A549 (cell line): ENCODE measurements at regions not wholly inside any gene's neighbourhood (a gene's known extent, or its start where the extent isn't known, plus 50 kb on each side); places are given as distances from the start of the nearest gene placed in this dataset.

ENCODE experiments used
- ATAC-seq, 2 experiments: fragments of 200-7000 bp in 1 of 2; fragments of >200 bp in 1 of 2; cut with Nextera tagmentation in 1 of 2; cut with Tn5 transposase in 1 of 2; 3 replicates each; pipeline versions ENCODE4 v1.8.0 to v1.9.1; 2018 to 2020; ENCODE audit warnings: mild to moderate bottlenecking in 1 of 2, moderate library complexity in 1 of 2
- CTCF ChIA-PET: fragments of 300-600 bp; sonication (Branson Sonifier 250); formaldehyde crosslinking; extraction: SDS; loops from one replicate; lab custom pipeline; 2021; ENCODE audit warnings: antibody characterized with exemption, inconsistent platforms; lab: Yijun Ruan, JAX
- POLR2A ChIA-PET: fragments of 350-600 bp; formaldehyde crosslinking; extraction: SDS; loops from one replicate; lab custom pipeline; 2021; ENCODE audit warnings: antibody characterized with exemption, inconsistent platforms; lab: Yijun Ruan, JAX
- DNase-seq, 2 experiments: peaks; one replicate each; pipeline versions ENCODE4 v3.0.0 to v3.0.0-alpha.2; 2011 to 2016; ENCODE audit warnings: low read depth in 1 of 2, low spot score in 1 of 2
- FAIRE-seq: peaks from 2 replicates; lab custom pipeline; 2011; peaks lifted over from hg19 to GRCh38; lab: Jason Lieb, UNC
- H3K27ac ChIP-seq, 2 experiments: fragments of >200 bp; sonication (Bioruptor Twin); formaldehyde crosslinking; 3 replicates each; pipeline ENCODE4 v1.5.1; 2016 to 2017
- H3K4me1 ChIP-seq: fragments of >200 bp; sonication (Bioruptor Twin); formaldehyde crosslinking; 3 replicates; pipeline ENCODE4 v1.6.1; 2016
- H3K4me2 ChIP-seq: fragments of >200 bp; sonication (Bioruptor Twin); formaldehyde crosslinking; 3 replicates; pipeline ENCODE4 v1.6.1; 2016
- H3K4me3 ChIP-seq: fragments of >200 bp; sonication (Bioruptor Twin); formaldehyde crosslinking; 3 replicates; pipeline ENCODE4 v1.5.1; 2016
- H3K9me3 ChIP-seq: fragments of >200 bp; sonication (Bioruptor Twin); formaldehyde crosslinking; 3 replicates; pipeline ENCODE4 v1.6.1; 2016
- ATOH8 ChIP-seq: fragments of 250-450 bp; sonication (Bioruptor Pico); IDR thresholded peaks from 2 replicates; pipeline ENCODE4 v1.5.0; 2020; ENCODE audit warnings: low read depth, mild to moderate bottlenecking, moderate library complexity
- BHLHE40 ChIP-seq: IDR thresholded peaks from 2 replicates; pipeline ENCODE4 v1.6.1; 2012; ENCODE audit warnings: low read depth, low read length, inconsistent platforms
- CBX8 ChIP-seq: fragments of 200-600 bp; sonication (generic); IDR thresholded peaks from 2 replicates; pipeline ENCODE4 v1.6.1; 2016
- ESRRA ChIP-seq: fragments of 150-350 bp; IDR thresholded peaks from 2 replicates; pipeline ENCODE4 v1.6.1; 2014; ENCODE audit warnings: mild to moderate bottlenecking, low read length, borderline replicate concordance
- FOSL2 ChIP-seq, 2 experiments: fragments of 450-650 bp in 1 of 2; fragments of >200 bp in 1 of 2; sonication (Bioruptor Twin) in 1 of 2; formaldehyde crosslinking; IDR thresholded peaks; 2 replicates each; pipeline versions ENCODE4 v1.5.0 to v1.6.1; 2016 to 2020; ENCODE audit warnings: mild to moderate bottlenecking in 1 of 2, moderate library complexity in 1 of 2
- FOXS1 ChIP-seq: fragments of 250-450 bp; sonication (Bioruptor Pico); IDR thresholded peaks from 2 replicates; pipeline ENCODE4 v1.5.0; 2020; ENCODE audit warnings: mild to moderate bottlenecking, moderate library complexity
- GATA3 ChIP-seq: IDR thresholded peaks from 2 replicates; pipeline ENCODE4 v1.6.1; 2012; ENCODE audit warnings: borderline replicate concordance
- HDAC2 ChIP-seq: fragments of 200-600 bp; sonication (generic); IDR thresholded peaks from 2 replicates; pipeline ENCODE4 v1.6.1; 2016
- HOXB13 ChIP-seq: fragments of 250-450 bp; sonication (Bioruptor Pico); IDR thresholded peaks from 2 replicates; pipeline ENCODE4 v1.5.0; 2020; ENCODE audit warnings: low read depth, mild to moderate bottlenecking, moderate library complexity
- HOXB5 ChIP-seq: fragments of 250-450 bp; sonication (Bioruptor Pico); IDR thresholded peaks from 2 replicates; pipeline ENCODE4 v1.5.0; 2020; ENCODE audit warnings: mild to moderate bottlenecking, moderate library complexity
- JUN ChIP-seq, 2 experiments: fragments of >200 bp; sonication (Bioruptor Twin); formaldehyde crosslinking; IDR thresholded peaks; 2 replicates in 1 of 2; 3 replicates in 1 of 2; pipeline ENCODE4 v1.6.1; 2016 to 2017
- JUNB ChIP-seq: fragments of >200 bp; sonication (Bioruptor Twin); formaldehyde crosslinking; IDR thresholded peaks from 2 replicates; pipeline ENCODE4 v1.6.1; 2016
- MAFK ChIP-seq: fragments of 450-650 bp; IDR thresholded peaks from 2 replicates; pipeline ENCODE4 v1.6.1; 2014; ENCODE audit not compliant: partially characterized antibody
- MAX ChIP-seq: IDR thresholded peaks from 2 replicates; pipeline ENCODE4 v1.6.1; 2012
- MYC ChIP-seq: IDR thresholded peaks from 2 replicates; pipeline ENCODE4 v1.6.1; 2012; ENCODE audit warnings: mild to moderate bottlenecking, inconsistent platforms, low read length, improper control_type of control experiment, borderline replicate concordance
- NPAS2 ChIP-seq: fragments of 250-450 bp; sonication (Bioruptor Pico); IDR thresholded peaks from 2 replicates; pipeline ENCODE4 v1.8.0; 2022; ENCODE audit warnings: mild to moderate bottlenecking, moderate library complexity, borderline replicate concordance
- NR3C1 ChIP-seq: fragments of >200 bp; sonication (Bioruptor Twin); formaldehyde crosslinking; IDR thresholded peaks from 3 replicates; pipeline ENCODE4 v1.6.1; 2017
- RFX5 ChIP-seq: fragments of 450-650 bp; IDR thresholded peaks from 2 replicates; pipeline ENCODE4 v1.7.1; 2014; ENCODE audit warnings: antibody characterized with exemption, mild to moderate bottlenecking, moderate library complexity
- RNF2 ChIP-seq: fragments of 200-600 bp; sonication (generic); IDR thresholded peaks from 2 replicates; pipeline ENCODE4 v1.6.1; 2016; ENCODE audit warnings: low read depth, mild to moderate bottlenecking, antibody characterized with exemption, moderate library complexity, borderline replicate concordance
- SMC3 ChIP-seq: fragments of >200 bp; sonication (Bioruptor Twin); formaldehyde crosslinking; IDR thresholded peaks from 3 replicates; pipeline ENCODE4 v1.6.1; 2018; ENCODE audit warnings: inconsistent platforms
- SREBF2 ChIP-seq: fragments of 450-650 bp; IDR thresholded peaks from 2 replicates; pipeline ENCODE4 v1.6.1; 2014; ENCODE audit warnings: mild to moderate bottlenecking, moderate library complexity
- TFCP2L1 ChIP-seq: fragments of 250-450 bp; sonication (Bioruptor Pico); IDR thresholded peaks from 2 replicates; pipeline ENCODE4 v1.5.0; 2021; ENCODE audit warnings: mild to moderate bottlenecking
- TP53 ChIP-seq: fragments of 250-450 bp; sonication (Bioruptor Pico); IDR thresholded peaks from 2 replicates; pipeline ENCODE4 v1.5.0; 2021; ENCODE audit warnings: mild to moderate bottlenecking, moderate library complexity
- ZFP36 ChIP-seq: fragments of 450-650 bp; IDR thresholded peaks from 2 replicates; pipeline ENCODE4 v1.6.1; 2014; ENCODE audit warnings: borderline replicate concordance; ENCODE audit not compliant: partially characterized antibody
- ZNF302 ChIP-seq: fragments of 250-450 bp; sonication (Bioruptor Pico); IDR thresholded peaks from 2 replicates; pipeline ENCODE4 v1.9.0; 2021; ENCODE audit warnings: inconsistent platforms, mild to moderate bottlenecking, moderate library complexity
- ZSCAN20 ChIP-seq: fragments of 250-450 bp; sonication (Bioruptor Pico); IDR thresholded peaks from 2 replicates; pipeline ENCODE4 v1.8.0; 2022; ENCODE audit warnings: mild to moderate bottlenecking, moderate library complexity
- WGBS: methylation state at CpG from one replicate; pipeline ENCODE4 v1.1.6; 2017; ENCODE audit errors: missing lambda C conversion rate; 5-methylcytosine and 5-hydroxymethylcytosine counted together

- TF ChIP-seq HOXB5 (CRISPR knock-in tag) = no peak
- TF ChIP-seq RFX5 = no peak
- no peak for TF ChIP-seq ZSCAN20 (CRISPR knock-in tag)
Observed at GRCh38 chr3:35071772-35072171, 567.6 kb upstream of the ARPP21 start (continued).

- POLR2A ChIA-PET = no interaction called here
- CTCF ChIA-PET = interaction anchor here (0.7 kb wide), 1 partner anchor 10 kb away, joined by 4 read pairs; no protein-coding TSS in a partner anchor
- no peak for ATAC-seq
- TF ChIP-seq FOXS1 (CRISPR knock-in tag) = no peak
- TF ChIP-seq JUNB = no peak
- TF ChIP-seq RNF2 = no peak
- no peak for TF ChIP-seq NR3C1
- TF ChIP-seq HOXB5 (CRISPR knock-in tag) = no peak
- TF ChIP-seq TP53 (CRISPR knock-in tag) = no peak
- no peak for TF ChIP-seq ZSCAN20 (CRISPR knock-in tag)
- TF ChIP-seq ZFP36 = no peak
- no peak for TF ChIP-seq CBX8
- no peak for TF ChIP-seq MYC
- TF ChIP-seq NPAS2 (CRISPR knock-in tag) = no peak
- TF ChIP-seq ZNF302 (CRISPR knock-in tag) = no peak
- TF ChIP-seq HDAC2 = no peak
- TF ChIP-seq SREBF2 = no peak
- TF ChIP-seq GATA3 = no peak
- Histone ChIP-seq H3K4me1 (no peaks in the 10 kb centered on the region), H3K9me3 (no peaks in the 10 kb centered on the region), H3K27ac (no peak overlapping the region), H3K4me2 (no peak overlapping the region), H3K4me3 (no peak overlapping the region)
- no peak for DNase-seq
- WGBS = 15% methylated on average over 2 of the region's 2 CpGs
- no peak for FAIRE-seq
Observed at GRCh38 chr3:35078780-35079179, 560.5 kb upstream of the ARPP21 start.

- Histone ChIP-seq H3K4me1 (no peaks in the 10 kb centered on the region), H3K4me3 (no peak overlapping the region), H3K9me3 (no peaks in the 10 kb centered on the region), H3K27ac (no peak overlapping the region), H3K4me2 (no peak overlapping the region)
- ATAC-seq = no peak
- ChIA-PET CTCF (no interaction called here), POLR2A (no interaction called here)
- no peak for DNase-seq
- no peak for FAIRE-seq
- 9% methylated on average over 1 of the region's 1 CpG for WGBS
- no peak for TF ChIP-seq MAFK
- TF ChIP-seq ATOH8 (CRISPR knock-in tag) = no peak
- no peak for TF ChIP-seq NPAS2 (CRISPR knock-in tag)
- TF ChIP-seq HOXB13 (CRISPR knock-in tag) = no peak
- no peak for TF ChIP-seq RFX5
- TF ChIP-seq BHLHE40 = no peak
- no peak for TF ChIP-seq MAX
- TF ChIP-seq FOXS1 (CRISPR knock-in tag) = no peak
- TF ChIP-seq ZNF302 (CRISPR knock-in tag) = no peak
- no peak for TF ChIP-seq FOSL2 (IDR thresholded peaks at IDR 0.05)
- no peak for TF ChIP-seq FOSL2 (CRISPR knock-in tag; IDR thresholded peaks at IDR 0.05)
- TF ChIP-seq SMC3 = no peak
- TF ChIP-seq TP53 (CRISPR knock-in tag) = no peak
- TF ChIP-seq SREBF2 = no peak
- TF ChIP-seq JUN (IDR thresholded peaks at IDR 0.05) = no peak
- TF ChIP-seq TFCP2L1 (CRISPR knock-in tag) = no peak
- no peak for TF ChIP-seq ESRRA
Observed at GRCh38 chr3:35079403-35079802, 559.9 kb upstream of the ARPP21 start.
